KBM-7 (cell line): ENCODE measurements at regions not wholly inside any gene's neighbourhood (a gene's known extent, or its start where the extent isn't known, plus 50 kb on each side); places are given as distances from the start of the nearest gene placed in this dataset.

Experiments
- DNase-seq: peaks from one replicate; pipeline ENCODE4 v3.0.0-alpha.2; 2015
- in situ Hi-C: fragments of 300-500 bp; cut with MboI; formaldehyde crosslinking; loops from 2 replicates; pipeline ENCODE4 v1.14.3; 2020; ENCODE audit warnings: low sequenced_read_pairs, low pct_unique_long_range_greater_than_20kb, mixed read lengths

DNA sequence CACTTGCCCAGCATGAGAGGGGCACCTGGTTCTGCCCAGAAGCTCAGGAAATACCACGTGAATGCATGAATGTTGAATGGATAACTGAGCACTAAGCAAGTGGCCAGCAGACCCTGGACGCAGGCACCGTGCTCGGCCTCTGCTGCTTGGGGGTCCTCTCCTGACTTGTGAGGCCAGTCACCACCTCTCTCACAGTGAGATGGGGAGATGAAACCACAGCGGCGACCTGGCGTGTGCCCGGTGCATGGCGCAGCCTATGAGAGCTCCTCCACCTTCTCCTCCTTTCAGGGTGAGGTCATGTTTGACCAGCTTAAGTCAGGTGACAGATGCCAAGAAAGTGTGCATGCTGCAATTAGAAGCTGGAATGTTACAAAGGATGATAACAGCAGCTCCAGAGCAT, 75.5 kb downstream of the HMX1 start:
- in situ Hi-C loops: no loop called here
- no peak for DNase-seq

GRCh38 chr4:8795140-8795539, 76.5 kb downstream of the HMX1 start:
- in situ Hi-C loops: no loop called here
- no peak for DNase-seq

DNA sequence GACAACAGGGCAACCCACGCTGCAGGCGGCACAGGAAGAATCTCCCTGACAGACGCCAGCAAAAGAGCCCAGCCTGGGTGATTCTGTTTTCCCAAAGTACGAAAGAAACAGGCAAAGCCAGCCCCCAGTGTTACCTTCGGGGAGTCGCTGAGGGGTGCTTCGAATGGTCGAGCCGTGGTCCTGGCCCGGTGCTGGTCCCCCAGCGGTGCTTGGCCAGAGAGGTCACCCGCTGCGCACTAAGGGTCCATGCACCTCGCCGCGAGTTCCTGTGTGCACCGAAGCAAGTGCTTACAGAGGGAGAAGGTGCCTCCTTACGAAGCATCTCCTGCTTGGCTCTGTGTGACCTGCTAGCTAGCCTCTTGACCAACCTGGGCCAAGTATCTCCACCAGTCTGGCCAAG, 77.1 kb downstream of the HMX1 start:
- no peak for DNase-seq
- in situ Hi-C loops: no loop called here

- no peak for DNase-seq
- in situ Hi-C loops: no loop called here
Measured at GRCh38 chr4:8793571-8794160, 78.0 kb downstream of the HMX1 start.

GRCh38 chr4:8792491-8792890, 79.1 kb downstream of the HMX1 start:
- DNase-seq: no peak
- in situ Hi-C loops: no loop called here

- DNase-seq: no peak
- in situ Hi-C loops: no loop called here
Measured at GRCh38 chr4:8791609-8792008, 80.0 kb downstream of the HMX1 start.

DNA sequence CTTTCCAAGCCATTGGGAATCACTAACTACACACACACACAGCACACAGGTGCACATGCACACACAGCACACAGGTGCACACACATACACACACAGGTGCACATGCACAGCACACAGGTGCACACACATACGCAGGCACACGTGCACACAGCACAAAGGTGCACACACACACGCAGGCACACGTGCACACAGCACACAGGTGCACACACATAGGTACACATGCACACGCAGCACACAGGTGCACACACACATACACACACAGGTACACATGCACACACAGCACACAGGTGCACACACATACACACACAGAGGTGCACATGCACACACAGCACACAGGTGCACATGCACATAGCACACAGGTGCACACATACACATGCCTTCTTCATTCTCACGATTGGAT, 80.9 kb downstream of the HMX1 start:
- no peak for DNase-seq
- in situ Hi-C loops: no loop called here

- DNase-seq: no peak
- in situ Hi-C loops: no loop called here
Measured at GRCh38 chr4:8788174-8788573, 83.5 kb downstream of the HMX1 start.

DNA sequence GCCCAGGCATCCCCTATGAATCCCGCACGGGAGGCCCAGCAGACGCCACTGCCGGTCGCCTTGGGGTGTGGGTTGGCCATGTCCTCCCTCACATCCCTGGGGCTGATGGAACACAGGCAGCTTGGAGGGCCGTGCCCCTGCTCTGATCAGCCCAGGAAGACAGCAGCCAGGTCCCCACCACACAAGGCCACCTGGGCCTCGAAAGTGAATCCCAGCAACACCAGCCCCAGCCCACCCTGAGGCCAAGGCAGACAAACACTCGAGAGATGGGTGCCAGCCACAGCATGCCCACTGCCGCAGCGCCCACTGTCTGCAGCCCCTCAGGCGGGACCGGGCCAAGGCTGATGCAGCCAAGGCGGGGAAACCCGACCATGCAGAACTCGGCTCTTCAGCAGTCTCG, 85.5 kb downstream of the HMX1 start:
- in situ Hi-C loops: no loop called here
- DNase-seq: no peak

GRCh38 chr4:8785656-8786142, 85.9 kb downstream of the HMX1 start:
- in situ Hi-C loops: no loop called here
- no peak for DNase-seq

DNA sequence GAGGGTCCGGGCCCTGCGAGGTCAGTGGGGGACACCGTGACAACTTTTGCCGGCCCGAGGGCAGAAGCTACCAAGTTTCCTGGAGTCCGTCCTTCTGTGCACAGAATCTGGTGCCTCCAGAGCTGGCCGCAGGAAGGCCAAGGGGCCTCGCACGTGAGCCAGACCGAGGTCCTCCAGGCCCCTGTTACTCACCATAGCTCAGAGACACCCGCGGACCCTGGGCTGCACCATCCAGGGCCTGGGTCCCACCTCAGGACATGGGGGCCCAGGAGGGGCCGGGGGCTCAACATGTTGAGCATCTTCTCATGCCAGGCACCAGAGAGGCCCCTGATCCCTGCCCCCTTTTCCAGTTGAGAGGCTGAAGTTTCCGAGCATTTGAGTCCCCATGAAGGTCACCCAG, 87.9 kb downstream of the HMX1 start:
- no peak for DNase-seq
- in situ Hi-C loops: no loop called here

DNA sequence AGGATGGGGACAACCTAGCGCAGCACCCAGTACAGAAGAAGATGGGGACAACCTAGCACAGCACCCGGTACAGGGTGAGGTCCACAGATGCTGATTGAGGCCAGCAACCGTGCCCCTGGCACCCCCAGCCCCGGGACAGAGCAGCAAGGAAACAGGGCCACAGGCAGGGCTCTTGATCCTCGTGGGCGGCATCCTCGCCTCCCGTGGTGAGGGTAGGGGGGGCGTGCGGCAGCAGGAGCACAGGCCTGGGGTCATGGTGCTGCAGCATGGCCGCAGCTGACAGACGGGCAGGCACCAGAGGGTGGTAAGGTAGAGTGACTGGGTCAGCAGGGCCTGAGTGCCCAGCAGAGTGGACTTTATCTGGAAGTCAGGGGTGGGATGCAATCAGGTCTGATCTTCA, 89.5 kb downstream of the HMX1 start:
- in situ Hi-C loops: no loop called here
- DNase-seq: no peak

DNA sequence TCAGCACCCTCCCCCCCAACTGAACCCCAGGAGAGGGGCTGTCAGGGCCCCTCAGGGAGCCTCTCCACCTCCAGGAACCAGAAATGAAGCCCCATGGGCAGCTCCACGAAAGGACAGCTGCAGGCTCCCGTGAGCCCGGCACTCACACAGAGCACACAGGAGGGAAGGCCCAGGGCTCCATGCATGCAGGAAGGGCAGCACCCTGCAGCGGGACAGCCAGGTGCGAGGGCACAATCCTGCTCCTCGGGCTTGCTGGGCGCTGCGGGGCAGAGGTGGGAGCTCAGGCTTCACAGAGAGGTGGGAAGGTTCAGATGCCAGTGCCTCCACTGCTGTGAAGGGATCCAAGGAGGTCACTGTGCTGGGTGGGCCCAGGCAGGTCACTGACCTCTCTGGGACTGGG, 90.0 kb downstream of the HMX1 start:
- in situ Hi-C loops: no loop called here
- DNase-seq: no peak

- in situ Hi-C loops: no loop called here
Measured at GRCh38 chr4:8780596-8781368, 90.9 kb downstream of the HMX1 start.

DNA sequence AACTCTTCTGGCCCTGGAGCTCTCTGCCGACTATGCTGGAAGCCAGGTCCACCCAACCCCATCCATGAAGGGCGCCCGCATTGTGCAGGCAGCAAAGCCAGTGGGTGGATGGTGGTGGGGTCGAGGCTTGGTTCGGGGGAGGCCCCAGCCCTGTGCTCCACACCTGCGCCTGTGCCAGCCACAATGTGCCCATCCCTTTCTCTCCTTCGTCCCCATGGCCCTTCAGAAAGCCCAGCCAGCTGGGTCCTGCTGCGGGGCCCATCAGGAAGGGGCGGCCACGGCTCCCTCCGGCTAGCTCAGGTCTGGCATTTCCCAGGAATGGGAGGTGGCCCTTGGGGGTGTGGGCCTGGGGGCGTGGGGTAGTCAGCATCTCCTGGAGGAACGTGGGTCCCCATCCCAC, 91.6 kb downstream of the HMX1 start:
- DNase-seq: no peak
- in situ Hi-C loops: no loop called here

More at GRCh38 chr4:8780596-8781368, 90.9 kb downstream of the HMX1 start:
- DNase-seq: no peak

DNA sequence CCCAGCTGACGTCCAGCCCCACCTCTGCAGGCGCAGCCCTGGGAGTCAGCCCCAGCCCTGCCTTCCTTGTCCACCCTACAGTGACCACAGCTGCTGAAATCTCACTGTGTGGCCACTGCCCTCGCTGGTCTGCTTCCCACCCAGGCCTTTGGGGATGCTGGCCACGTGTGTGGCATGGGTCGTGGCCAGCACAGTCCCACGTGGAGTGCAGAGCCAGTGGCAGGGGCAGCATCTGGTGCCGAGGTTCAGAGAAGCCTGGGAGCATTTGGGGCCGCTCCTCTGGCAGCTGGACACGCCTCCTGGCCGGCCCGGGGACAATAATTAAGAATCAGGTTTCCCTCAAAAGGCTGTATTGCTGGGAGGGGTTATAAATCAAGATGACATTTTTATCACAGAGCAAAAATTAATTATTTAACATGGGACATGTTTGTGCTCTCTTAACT, 92.1 kb downstream of the HMX1 start:
- no peak for DNase-seq
- in situ Hi-C loops: no loop called here

DNA sequence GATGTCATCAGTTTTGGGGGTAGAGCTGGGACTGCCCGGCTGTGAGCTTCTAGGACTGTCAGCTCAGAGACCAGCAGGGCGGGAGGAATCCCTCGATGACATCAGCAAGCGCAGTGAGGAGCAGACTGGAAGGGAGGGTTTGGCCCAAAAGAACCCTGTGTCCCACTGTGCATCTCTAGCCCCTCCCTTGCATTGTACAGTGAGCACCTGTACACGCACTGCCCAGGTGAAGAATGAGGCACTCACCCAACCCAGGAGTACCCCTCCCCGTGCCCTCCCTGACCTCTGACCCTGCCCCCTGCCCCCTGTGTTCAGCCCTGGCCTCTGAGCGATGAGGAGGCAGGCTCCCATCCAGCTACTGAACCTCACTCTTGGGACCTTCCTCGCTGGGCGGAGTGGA, 92.9 kb downstream of the HMX1 start:
- DNase-seq: no peak
- in situ Hi-C loops: no loop called here

- in situ Hi-C loops: no loop called here
Measured at GRCh38 chr4:8778291-8778690, 93.3 kb downstream of the HMX1 start.

DNA sequence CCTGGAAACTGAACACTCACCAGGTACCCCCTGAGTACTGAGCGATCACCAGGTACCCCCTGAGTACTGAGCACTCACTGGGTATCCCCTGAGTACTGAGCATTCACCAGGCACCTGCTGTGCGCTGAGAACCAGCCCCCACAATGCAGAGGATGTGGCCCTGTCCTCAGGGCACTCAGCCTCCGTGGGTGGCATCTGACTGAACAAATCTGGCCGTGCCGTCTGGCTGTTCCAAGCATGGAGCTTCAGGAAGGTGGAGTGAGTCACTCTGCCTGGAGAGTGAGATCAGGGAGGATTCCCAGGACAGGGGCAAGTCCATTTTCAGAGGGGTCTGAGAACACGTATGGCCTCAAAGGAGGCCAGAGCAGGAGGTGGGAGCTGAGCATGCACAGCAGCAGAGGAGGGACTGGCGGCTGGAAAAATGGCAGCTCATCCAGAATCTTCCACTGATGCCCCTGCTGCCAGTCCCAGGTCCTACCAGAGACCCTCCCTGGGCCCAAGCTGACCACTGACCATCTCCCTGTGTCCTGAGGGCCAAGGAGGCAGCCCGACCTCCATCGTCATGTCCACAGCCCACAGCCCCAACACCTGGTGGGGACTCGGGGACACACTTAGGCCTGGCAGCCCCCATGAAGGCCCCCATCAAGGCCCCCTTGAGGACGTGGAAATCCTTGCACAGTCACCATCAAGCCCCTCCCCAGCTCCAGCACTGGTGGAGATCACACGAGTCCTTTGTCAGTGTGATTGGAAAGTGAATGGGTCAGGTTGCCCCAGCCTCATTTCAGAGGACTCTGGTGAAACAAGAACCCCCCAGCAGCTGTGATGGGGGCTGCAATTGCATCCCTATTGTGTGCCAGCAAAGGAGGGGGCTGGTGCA, 94.1 kb downstream of the HMX1 start:
- DNase-seq: no peak
- in situ Hi-C loops: no loop called here

More at GRCh38 chr4:8778291-8778690, 93.3 kb downstream of the HMX1 start:
- no peak for DNase-seq

DNA sequence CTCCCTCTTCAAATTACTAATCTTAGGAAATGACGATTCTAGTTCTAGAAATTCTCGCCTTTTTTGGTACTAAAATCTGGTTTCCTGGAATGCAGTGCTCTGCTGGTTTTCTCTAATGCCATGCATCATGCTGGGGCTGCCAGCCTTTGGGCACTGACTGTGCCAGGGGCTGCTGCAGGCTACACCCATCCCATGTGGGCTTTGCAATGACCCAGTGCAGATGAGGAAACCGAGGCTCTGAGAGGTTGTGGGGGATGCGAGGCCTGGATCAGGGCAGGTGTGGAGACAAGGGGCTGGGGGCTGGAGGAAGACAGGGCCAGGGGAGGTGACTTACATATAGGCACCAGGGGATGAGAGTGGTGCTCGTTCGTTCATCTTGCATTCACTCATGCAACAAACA, 95.3 kb downstream of the HMX1 start:
- in situ Hi-C loops: no loop called here
- no peak for DNase-seq
